WERI-Rb-1 (cell line): ENCODE measurements at regions not wholly inside any gene's neighbourhood (a gene's known extent, or its start where the extent isn't known, plus 50 kb on each side); places are given as distances from the start of the nearest gene placed in this dataset.

ENCODE experiments used
- DNase-seq: peaks from one replicate; pipeline ENCODE4 v3.0.0-alpha.2; 2020
- H3K27ac ChIP-seq: fragments of 250-450 bp; sonication (Bioruptor Pico); 2 replicates; pipeline ENCODE4 v1.5.1; 2020; ENCODE audit warnings: mild to moderate bottlenecking, moderate library complexity
- H3K27me3 ChIP-seq: fragments of 250-450 bp; sonication (Bioruptor Pico); 2 replicates; pipeline ENCODE4 v1.5.1; 2021; ENCODE audit warnings: mild to moderate bottlenecking, low read depth, moderate library complexity; ENCODE audit not compliant: insufficient read depth, severe bottlenecking
- H3K36me3 ChIP-seq: fragments of 250-450 bp; sonication (Bioruptor Pico); 2 replicates; pipeline ENCODE4 v1.5.1; 2020; ENCODE audit warnings: mild to moderate bottlenecking, moderate library complexity
- H3K4me3 ChIP-seq: 2 replicates; pipeline ENCODE4 v1.5.1; 2011; ENCODE audit warnings: low read depth, mild to moderate bottlenecking, control low read depth, low read length
- H3K9me3 ChIP-seq: fragments of 250-450 bp; sonication (Bioruptor Pico); 2 replicates; pipeline ENCODE4 v1.5.1; 2021; ENCODE audit warnings: mild to moderate bottlenecking, moderate library complexity; ENCODE audit not compliant: severe bottlenecking
- TF ChIP-seq, protein P1 (sequence below): IDR thresholded peaks from 2 replicates; pipeline ENCODE4 v1.5.1; 2011; ENCODE audit warnings: low read depth, mild to moderate bottlenecking, control low read depth, inconsistent platforms, low read length

DNA sequence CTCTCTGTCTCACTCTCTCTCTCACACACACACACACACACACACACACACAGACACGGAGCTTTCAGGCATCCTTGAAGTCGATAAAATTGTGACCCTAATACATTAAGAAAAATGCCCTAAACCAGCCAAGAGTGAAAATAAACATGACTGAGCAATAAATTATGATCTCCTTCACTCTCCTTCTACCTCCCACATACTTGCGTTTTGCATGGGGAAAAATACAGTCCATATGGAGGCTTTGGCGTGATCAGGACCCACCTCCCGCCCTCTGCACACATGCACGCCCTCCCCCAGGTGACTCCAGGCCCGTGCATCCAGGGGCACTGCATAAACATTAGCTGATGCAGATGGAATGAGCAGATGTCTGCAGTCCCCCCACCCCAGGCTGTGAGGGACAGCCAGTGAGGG, 114.2 kb upstream of the JARID2 start:
- H3K4me3 ChIP-seq = no peak overlapping the region
- TF ChIP-seq, protein P1, sequence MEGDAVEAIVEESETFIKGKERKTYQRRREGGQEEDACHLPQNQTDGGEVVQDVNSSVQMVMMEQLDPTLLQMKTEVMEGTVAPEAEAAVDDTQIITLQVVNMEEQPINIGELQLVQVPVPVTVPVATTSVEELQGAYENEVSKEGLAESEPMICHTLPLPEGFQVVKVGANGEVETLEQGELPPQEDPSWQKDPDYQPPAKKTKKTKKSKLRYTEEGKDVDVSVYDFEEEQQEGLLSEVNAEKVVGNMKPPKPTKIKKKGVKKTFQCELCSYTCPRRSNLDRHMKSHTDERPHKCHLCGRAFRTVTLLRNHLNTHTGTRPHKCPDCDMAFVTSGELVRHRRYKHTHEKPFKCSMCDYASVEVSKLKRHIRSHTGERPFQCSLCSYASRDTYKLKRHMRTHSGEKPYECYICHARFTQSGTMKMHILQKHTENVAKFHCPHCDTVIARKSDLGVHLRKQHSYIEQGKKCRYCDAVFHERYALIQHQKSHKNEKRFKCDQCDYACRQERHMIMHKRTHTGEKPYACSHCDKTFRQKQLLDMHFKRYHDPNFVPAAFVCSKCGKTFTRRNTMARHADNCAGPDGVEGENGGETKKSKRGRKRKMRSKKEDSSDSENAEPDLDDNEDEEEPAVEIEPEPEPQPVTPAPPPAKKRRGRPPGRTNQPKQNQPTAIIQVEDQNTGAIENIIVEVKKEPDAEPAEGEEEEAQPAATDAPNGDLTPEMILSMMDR = no peak
- H3K27me3 ChIP-seq = no peaks in the 10 kb centered on the region
- DNase-seq = peak; percentile 96
- H3K9me3 ChIP-seq = no peaks in the 10 kb centered on the region
- H3K36me3 ChIP-seq = no peaks in the 10 kb centered on the region
- peak overlapping the region; percentile 48 for H3K27ac ChIP-seq

DNA sequence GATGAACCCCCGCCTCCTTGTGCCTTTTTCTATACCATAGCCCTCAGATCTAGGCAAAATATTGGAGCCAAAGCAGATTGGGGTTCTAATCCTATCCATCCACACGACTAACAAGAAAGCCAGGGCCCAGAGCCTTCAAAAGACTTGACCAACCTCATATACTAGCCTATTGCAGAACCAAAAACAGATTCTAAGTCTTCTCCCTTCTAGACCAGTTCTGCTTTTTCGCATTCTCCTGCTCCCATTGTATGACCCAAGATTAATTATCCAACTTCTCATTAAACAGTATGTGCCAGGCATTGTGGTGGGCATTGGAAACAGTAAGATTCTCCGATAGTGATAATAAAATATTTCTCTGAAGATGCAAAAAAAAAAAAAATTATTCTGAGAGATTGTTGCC, 113.7 kb upstream of the JARID2 start:
- DNase-seq = no peak
- no peak overlapping the region for H3K4me3 ChIP-seq
- H3K27ac ChIP-seq = peak overlapping the region; percentile 48
- H3K9me3 ChIP-seq = no peaks in the 10 kb centered on the region
- TF ChIP-seq, protein P1 = no peak
- H3K36me3 ChIP-seq = no peaks in the 10 kb centered on the region
- no peaks in the 10 kb centered on the region for H3K27me3 ChIP-seq

DNA sequence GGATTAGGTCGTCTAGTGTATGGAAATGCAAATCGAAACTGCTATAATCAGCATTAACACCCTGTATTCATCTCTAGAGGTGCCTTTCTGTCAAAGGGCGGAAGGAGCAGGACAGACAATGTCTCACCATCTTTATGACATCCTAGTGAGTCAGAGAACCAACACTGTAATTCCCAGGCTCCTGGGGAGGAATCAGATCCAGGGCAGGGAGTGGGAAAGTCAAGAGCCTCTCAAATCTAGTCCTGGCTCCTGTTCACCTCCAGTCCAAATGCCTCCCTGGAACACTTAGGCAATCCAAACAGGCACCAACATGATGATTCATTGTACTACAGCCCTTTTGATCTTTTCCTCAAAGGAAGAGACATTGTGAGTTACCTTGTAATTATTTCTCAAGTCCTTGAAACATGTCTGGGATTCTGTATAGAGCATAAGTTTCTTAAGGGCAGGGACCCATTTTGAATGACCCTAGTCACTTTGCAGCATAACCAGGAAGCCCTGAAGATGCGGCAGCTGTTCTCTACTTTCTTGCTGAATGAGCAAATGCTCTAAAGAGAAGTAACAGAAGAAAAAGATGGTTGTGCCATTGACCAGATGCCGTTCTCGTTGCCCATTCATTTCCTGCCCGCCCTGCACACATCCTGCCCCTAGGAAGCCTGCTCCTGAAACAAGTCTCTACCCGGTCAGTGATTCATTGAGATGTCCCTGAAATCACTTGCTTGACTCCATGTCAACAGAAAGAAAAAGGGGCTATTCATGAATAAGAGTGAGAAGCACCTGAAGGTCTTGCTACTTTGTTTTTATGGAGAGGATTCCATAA, 112.8 kb upstream of the JARID2 start:
- DNase-seq = no peak
- TF ChIP-seq, protein P1 = no peak
- Histone ChIP-seq H3K27me3 (no peaks in the 10 kb centered on the region), H3K27ac (peak overlapping the region; percentile 13), H3K36me3 (no peaks in the 10 kb centered on the region), H3K9me3 (no peaks in the 10 kb centered on the region), H3K4me3 (no peak overlapping the region)

DNA sequence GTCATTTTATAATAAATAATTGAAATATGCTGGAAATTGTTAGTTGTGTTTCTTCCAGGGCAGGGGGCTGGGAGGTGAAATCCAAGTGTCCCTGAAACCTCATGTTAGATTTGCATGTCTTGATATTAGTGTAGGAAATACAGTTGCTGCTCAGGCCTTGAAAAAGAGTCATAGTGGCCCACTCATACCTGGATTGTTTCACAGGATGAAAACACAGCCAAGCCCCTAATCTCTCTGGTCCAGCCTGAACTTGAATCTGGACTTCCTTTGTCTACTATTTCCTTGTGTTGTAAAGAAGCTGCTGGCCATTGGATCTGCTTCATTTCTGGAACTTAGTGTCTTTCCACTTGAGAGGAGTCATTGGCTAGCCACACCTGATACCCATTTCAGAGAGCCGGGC, 108.8 kb upstream of the JARID2 start:
- DNase-seq = no peak
- Histone ChIP-seq H3K27ac (no peak overlapping the region), H3K27me3 (no peaks in the 10 kb centered on the region), H3K4me3 (no peak overlapping the region), H3K9me3 (no peaks in the 10 kb centered on the region), H3K36me3 (no peaks in the 10 kb centered on the region)
- TF ChIP-seq, protein P1 = no peak

DNA sequence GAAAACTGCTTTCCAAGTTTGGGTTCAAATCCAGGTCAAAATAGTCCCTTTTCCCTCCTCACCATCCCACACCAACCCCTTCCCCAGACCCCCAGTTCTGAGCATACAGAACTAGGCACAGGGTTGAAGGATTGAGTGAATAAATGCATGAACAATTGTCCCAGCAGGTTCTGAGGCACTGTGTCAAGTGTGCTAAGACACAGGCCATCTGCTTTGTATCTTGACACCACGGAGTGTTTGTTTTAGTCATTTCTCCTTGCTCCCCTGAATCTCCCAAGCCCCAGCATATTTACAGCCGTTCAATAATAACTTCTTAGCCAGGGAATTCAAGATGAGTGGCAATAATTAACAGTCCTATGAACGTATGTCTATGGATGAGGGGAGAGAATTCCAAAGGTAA, 102.8 kb upstream of the JARID2 start:
- TF ChIP-seq, protein P1 = no peak
- no peak for DNase-seq
- no peaks in the 10 kb centered on the region for H3K9me3 ChIP-seq
- H3K36me3 ChIP-seq = no peaks in the 10 kb centered on the region
- no peak overlapping the region for H3K4me3 ChIP-seq
- no peak overlapping the region for H3K27ac ChIP-seq
- H3K27me3 ChIP-seq = no peaks in the 10 kb centered on the region

DNA sequence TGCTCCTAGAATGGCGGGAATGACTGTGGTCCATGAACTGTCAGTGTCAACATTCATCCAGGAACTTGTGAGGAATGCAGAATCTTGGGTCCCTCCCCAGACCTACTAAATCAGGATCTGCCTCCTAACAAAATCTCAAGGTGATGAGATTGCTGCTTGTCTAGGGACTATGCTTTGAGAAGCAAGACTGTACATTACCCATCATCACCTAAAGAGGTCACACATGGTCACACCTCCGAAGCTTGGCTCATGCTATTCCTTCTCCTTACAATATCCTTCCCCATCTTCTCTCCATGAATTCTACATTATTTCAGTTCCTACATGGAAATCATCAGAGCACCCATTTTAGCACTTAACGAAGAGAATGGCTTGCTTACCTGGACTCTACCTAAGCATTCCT, 102.3 kb upstream of the JARID2 start:
- H3K36me3 ChIP-seq = no peaks in the 10 kb centered on the region
- H3K9me3 ChIP-seq = no peaks in the 10 kb centered on the region
- H3K27me3 ChIP-seq = no peaks in the 10 kb centered on the region
- no peak overlapping the region for H3K27ac ChIP-seq
- TF ChIP-seq, protein P1 = no peak
- no peak overlapping the region for H3K4me3 ChIP-seq
- DNase-seq = no peak
